ENCODE measurements at regions not wholly inside any gene's neighbourhood (a gene's known extent, or its start where the extent isn't known, plus 50 kb on each side); places are given as distances from the start of the nearest gene placed in this dataset.

DNA sequence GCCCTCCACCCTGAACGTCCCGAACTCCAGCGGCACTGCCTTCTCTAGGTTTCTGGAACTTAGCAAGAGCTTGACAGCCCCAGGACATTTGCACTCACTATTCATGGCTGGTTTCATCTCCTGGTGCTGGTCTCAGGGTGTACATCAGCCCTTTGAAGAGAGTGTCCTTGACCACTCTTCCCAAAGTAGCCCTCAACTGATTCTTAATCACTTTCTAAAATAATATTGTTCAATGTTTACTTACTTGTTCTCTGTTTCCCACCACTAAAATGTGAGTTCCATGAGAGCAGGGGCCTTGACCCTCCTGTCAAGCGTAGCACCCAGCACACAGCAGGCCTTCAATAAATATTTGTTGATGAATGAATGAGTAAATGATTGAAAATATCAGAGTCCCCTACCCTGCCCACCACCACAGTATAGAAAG is 262.5 kb downstream of the RHOU start:
- Mint-ChIP-seq H3K27me3 (no peaks in the 10 kb centered on the region), H3K4me3 (no peak overlapping the region), H3K36me3 (ENCODE audit: low read depth) (no peaks in the 10 kb centered on the region), H3K9me3 (no peaks in the 10 kb centered on the region), H3K27ac (peak overlapping the region; percentile 39), H3K4me1 (ENCODE audit: low read depth) (peaks cover 40% of the 10 kb centered on the region)
- intact Hi-C loops (cut with micrococcal nuclease) = loop anchor here (10.0 kb wide), 1 partner anchor 53 kb away; no protein-coding TSS in a partner anchor

- H3K27ac Mint-ChIP-seq = peak overlapping the region; percentile 39
- peaks cover 36% of the 10 kb centered on the region for H3K4me1 Mint-ChIP-seq (ENCODE audit: low read depth)
- H3K36me3 Mint-ChIP-seq (ENCODE audit: low read depth) = no peaks in the 10 kb centered on the region
- no peak overlapping the region for H3K4me3 Mint-ChIP-seq
- no peaks in the 10 kb centered on the region for H3K9me3 Mint-ChIP-seq
- intact Hi-C loops (cut with micrococcal nuclease) = loop anchor here (10.0 kb wide), 1 partner anchor 53 kb away; no protein-coding TSS in a partner anchor
- no peaks in the 10 kb centered on the region for H3K27me3 Mint-ChIP-seq
These were observed 262.9 kb downstream of the RHOU start for GRCh38 chr1:228998179-228998578.

DNA sequence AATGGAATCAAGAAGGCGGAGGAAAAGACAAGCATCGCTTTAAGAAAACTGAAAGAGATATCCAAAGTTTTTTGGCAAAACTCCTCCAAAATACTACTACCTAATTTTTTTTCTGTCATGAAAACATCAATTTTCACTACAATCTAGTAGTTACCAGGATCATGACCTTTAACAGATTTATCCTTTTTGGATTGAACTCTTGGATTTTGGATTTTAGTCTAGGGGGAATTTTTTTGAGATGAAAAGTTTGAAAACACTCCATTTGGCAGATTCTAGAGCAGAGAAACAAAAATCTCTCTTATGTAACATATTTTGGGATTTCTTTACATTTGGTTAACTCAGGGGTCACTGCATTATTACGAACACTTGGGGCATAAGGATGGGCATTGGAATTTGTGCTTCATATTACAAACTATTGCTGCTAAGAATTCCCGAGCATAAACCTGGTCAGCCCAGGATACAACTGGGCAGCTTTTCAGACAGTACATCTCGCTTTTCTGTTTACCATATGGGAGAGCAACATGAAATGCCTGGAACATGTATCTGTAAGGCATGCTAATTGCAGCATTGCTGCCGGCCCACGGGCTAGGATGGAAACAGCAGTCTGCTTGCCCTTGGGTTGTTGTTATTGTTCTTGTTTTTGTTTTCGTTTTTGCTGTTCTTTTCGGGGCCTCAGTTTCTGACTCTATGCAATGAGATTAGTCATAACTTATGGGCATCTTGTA is 264.3 kb downstream of the RHOU start:
- H3K9me3 Mint-ChIP-seq = no peaks in the 10 kb centered on the region
- no peaks in the 10 kb centered on the region for H3K36me3 Mint-ChIP-seq (ENCODE audit: low read depth)
- H3K27me3 Mint-ChIP-seq = no peaks in the 10 kb centered on the region
- H3K4me1 Mint-ChIP-seq (ENCODE audit: low read depth) = peaks cover 26% of the 10 kb centered on the region
- no peak overlapping the region for H3K27ac Mint-ChIP-seq
- intact Hi-C loops (cut with micrococcal nuclease) = loop anchor here (10.0 kb wide), 1 partner anchor 55 kb away; no protein-coding TSS in a partner anchor
- no peak overlapping the region for H3K4me3 Mint-ChIP-seq

- no peaks in the 10 kb centered on the region for H3K27me3 Mint-ChIP-seq
- no peak overlapping the region for H3K27ac Mint-ChIP-seq
- H3K9me3 Mint-ChIP-seq = no peaks in the 10 kb centered on the region
- intact Hi-C loops (cut with micrococcal nuclease) = no loop called here
- peaks cover 20% of the 10 kb centered on the region for H3K4me1 Mint-ChIP-seq (ENCODE audit: low read depth)
- no peak overlapping the region for H3K4me3 Mint-ChIP-seq
- H3K36me3 Mint-ChIP-seq (ENCODE audit: low read depth) = no peaks in the 10 kb centered on the region
These were observed 264.9 kb downstream of the RHOU start for GRCh38 chr1:229000187-229000586.

- Mint-ChIP-seq H3K27ac (no peak overlapping the region), H3K27me3 (peaks cover under 1% of the 10 kb centered on the region), H3K9me3 (no peaks in the 10 kb centered on the region), H3K4me3 (no peak overlapping the region), H3K4me1 (ENCODE audit: low read depth) (peaks cover 16% of the 10 kb centered on the region), H3K36me3 (ENCODE audit: low read depth) (no peaks in the 10 kb centered on the region)
- intact Hi-C loops (cut with micrococcal nuclease) = no loop called here
These were observed 266.3 kb downstream of the RHOU start for GRCh38 chr1:229001467-229002011.

- Mint-ChIP-seq H3K9me3 (no peaks in the 10 kb centered on the region), H3K27me3 (peaks cover 2% of the 10 kb centered on the region), H3K4me1 (ENCODE audit: low read depth) (peaks cover 16% of the 10 kb centered on the region), H3K4me3 (no peak overlapping the region), H3K27ac (no peak overlapping the region), H3K36me3 (ENCODE audit: low read depth) (no peaks in the 10 kb centered on the region)
- intact Hi-C loops (cut with micrococcal nuclease) = no loop called here
These were observed 266.8 kb downstream of the RHOU start for GRCh38 chr1:229002037-229002436.

DNA sequence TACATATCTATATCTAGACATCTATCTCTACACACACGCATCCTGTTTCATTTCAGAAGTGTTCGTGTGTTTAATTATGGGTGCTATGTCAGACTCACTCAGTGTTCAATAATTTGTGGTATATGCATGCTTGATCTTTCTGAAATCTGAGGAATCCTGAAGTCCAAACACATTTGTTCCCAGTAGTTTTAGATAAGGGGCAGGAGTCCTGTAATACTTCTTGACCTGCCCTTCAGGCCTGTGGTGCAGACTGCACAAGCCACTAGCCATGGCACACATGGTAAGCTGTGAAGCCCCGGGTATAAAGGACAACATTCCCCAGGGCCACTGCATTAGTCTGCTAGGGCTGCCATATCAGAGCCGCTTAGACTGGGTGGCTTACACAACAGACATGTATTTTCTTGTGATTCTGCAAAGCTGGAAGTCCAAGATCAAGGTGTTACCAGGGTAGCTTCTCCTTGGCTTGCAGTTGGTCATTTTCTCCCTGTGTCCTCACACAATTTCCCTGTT is 267.2 kb downstream of the RHOU start:
- peaks cover 16% of the 10 kb centered on the region for H3K4me1 Mint-ChIP-seq (ENCODE audit: low read depth)
- intact Hi-C loops (cut with micrococcal nuclease) = no loop called here

GRCh38 chr1:229003233-229004031 is 267.5 kb upstream of the RAB4A start:
- intact Hi-C loops (cut with micrococcal nuclease) = no loop called here
- peaks cover 20% of the 10 kb centered on the region for H3K4me1 Mint-ChIP-seq (ENCODE audit: low read depth)
- no peaks in the 10 kb centered on the region for H3K9me3 Mint-ChIP-seq
- H3K27me3 Mint-ChIP-seq = peaks cover 2% of the 10 kb centered on the region
- H3K4me3 Mint-ChIP-seq = no peak overlapping the region
- no peaks in the 10 kb centered on the region for H3K36me3 Mint-ChIP-seq (ENCODE audit: low read depth)
- no peak overlapping the region for H3K27ac Mint-ChIP-seq

More for the DNA sequence above, 267.2 kb downstream of the RHOU start:
- peaks cover 2% of the 10 kb centered on the region for H3K27me3 Mint-ChIP-seq
- H3K36me3 Mint-ChIP-seq (ENCODE audit: low read depth) = no peaks in the 10 kb centered on the region
- H3K4me3 Mint-ChIP-seq = no peak overlapping the region
- H3K27ac Mint-ChIP-seq = no peak overlapping the region
- H3K9me3 Mint-ChIP-seq = no peaks in the 10 kb centered on the region

- intact Hi-C loops (cut with micrococcal nuclease) = no loop called here
- Mint-ChIP-seq H3K4me3 (no peak overlapping the region), H3K27me3 (peaks cover 2% of the 10 kb centered on the region), H3K9me3 (no peaks in the 10 kb centered on the region), H3K27ac (no peak overlapping the region), H3K4me1 (ENCODE audit: low read depth) (peaks cover 21% of the 10 kb centered on the region), H3K36me3 (ENCODE audit: low read depth) (no peaks in the 10 kb centered on the region)
These were observed 266.7 kb upstream of the RAB4A start for GRCh38 chr1:229004066-229004833.

- Mint-ChIP-seq H3K27ac (no peak overlapping the region), H3K9me3 (no peaks in the 10 kb centered on the region), H3K27me3 (peaks cover 2% of the 10 kb centered on the region), H3K4me3 (no peak overlapping the region), H3K36me3 (ENCODE audit: low read depth) (no peaks in the 10 kb centered on the region), H3K4me1 (ENCODE audit: low read depth) (peaks cover 21% of the 10 kb centered on the region)
- intact Hi-C loops (cut with micrococcal nuclease) = no loop called here
These were observed 265.8 kb upstream of the RAB4A start for GRCh38 chr1:229005097-229005496.

DNA sequence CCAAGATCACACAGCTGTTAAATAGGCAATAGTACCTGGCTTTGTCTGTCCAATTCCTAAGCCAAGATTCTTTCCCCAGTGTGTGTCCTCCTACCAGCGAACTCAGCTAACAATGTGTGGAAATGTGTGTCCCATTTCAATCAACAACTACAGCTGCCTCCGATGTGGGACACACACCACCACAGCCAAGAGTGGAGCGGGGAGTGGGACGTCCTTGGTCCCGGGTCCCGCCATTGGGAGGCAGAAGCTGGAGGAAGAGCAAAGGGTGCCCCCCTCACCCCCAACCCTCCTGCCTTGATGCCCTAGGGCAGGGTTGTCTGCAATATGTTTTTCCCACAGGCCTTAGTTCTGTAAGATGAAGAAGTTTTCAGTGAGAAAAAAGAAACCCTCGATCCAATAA is 265.4 kb upstream of the RAB4A start:
- peaks cover 2% of the 10 kb centered on the region for H3K27me3 Mint-ChIP-seq
- no peak overlapping the region for H3K4me3 Mint-ChIP-seq
- no peaks in the 10 kb centered on the region for H3K9me3 Mint-ChIP-seq
- H3K27ac Mint-ChIP-seq = no peak overlapping the region
- peaks cover 21% of the 10 kb centered on the region for H3K4me1 Mint-ChIP-seq (ENCODE audit: low read depth)
- intact Hi-C loops (cut with micrococcal nuclease) = no loop called here
- H3K36me3 Mint-ChIP-seq (ENCODE audit: low read depth) = no peaks in the 10 kb centered on the region

GRCh38 chr1:229006121-229006870 is 264.6 kb upstream of the RAB4A start:
- peaks cover 20% of the 10 kb centered on the region for H3K4me1 Mint-ChIP-seq (ENCODE audit: low read depth)
- intact Hi-C loops (cut with micrococcal nuclease) = no loop called here
- peaks cover 2% of the 10 kb centered on the region for H3K27me3 Mint-ChIP-seq
- H3K4me3 Mint-ChIP-seq = no peak overlapping the region
- no peaks in the 10 kb centered on the region for H3K9me3 Mint-ChIP-seq
- H3K27ac Mint-ChIP-seq = no peak overlapping the region
- H3K36me3 Mint-ChIP-seq (ENCODE audit: low read depth) = no peaks in the 10 kb centered on the region

DNA sequence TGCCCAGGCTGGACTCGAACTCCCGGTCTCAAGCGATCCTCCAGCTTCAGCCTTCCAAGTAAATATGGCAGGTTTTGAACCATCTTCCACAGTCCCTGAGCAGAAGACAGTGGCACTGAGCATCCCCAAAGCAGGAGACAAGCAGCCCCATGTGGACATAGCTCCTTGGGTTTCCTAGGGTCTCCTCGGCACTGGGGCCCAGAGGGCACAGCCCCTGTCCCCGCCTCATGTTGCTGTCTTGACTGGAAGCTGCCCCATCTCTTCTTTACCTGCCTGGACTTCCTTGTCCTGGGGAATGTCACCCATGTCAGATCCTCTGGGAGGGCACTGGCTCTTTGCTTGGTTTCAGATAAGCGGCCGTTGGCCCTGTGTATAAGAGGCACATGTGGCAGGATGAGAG is 263.7 kb upstream of the RAB4A start:
- intact Hi-C loops (cut with micrococcal nuclease) = no loop called here
- H3K36me3 Mint-ChIP-seq (ENCODE audit: low read depth) = no peaks in the 10 kb centered on the region
- H3K27ac Mint-ChIP-seq = no peak overlapping the region

More for the DNA sequence above, 263.7 kb upstream of the RAB4A start:
- peaks cover 15% of the 10 kb centered on the region for H3K4me1 Mint-ChIP-seq (ENCODE audit: low read depth)
- H3K9me3 Mint-ChIP-seq = no peaks in the 10 kb centered on the region
- H3K4me3 Mint-ChIP-seq = no peak overlapping the region
- H3K27me3 Mint-ChIP-seq = peaks cover 2% of the 10 kb centered on the region
